ENCODE measurements at regions not wholly inside any gene's neighbourhood (a gene's known extent, or its start where the extent isn't known, plus 50 kb on each side); places are given as distances from the start of the nearest gene placed in this dataset.

DNA sequence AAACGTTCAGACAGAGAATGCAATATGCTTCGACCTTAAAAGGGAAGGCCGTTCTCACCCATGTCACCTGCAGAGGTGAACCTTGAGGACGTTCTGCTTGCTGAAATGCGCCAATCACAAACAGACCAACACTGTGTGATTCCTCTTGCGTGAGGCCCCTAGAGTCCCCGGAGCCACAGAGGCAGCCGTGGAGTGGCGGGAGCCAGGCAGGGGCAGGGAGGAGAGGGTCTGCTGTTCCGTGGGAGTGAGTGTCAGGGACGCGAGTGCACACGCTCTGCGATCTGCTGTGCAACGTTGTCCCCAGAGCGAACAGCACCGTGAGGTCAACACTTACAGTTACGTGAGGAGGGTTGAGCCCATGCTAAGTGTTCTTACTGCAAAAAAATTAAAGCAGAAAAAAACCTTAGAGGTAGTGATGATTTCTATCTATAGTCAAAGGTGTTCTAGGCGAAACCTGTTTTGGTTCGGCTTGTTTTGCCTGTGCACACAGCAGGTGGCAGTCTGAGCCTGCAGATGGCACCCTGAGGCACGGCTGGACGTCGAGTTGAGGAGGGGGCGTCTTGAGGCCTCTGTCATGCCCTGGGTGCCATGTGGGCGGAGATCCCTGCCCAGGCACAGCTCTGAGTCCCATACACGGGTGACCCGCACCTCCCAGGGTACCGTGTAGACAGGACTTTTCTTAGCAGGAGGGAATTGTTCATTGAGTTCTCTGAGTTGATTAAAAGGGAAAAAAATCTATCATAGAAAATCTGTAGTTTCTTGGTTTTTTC lies 71.7 kb upstream of the FRMD1 start:
- no peak overlapping the region for H3K4ac ChIP-seq (ENCODE audit: low read depth in 1 of 2, low read length in 2 of 2)
- no peak overlapping the region for H3K14ac ChIP-seq (ENCODE audit: low read length in 2 of 2)
- H2BK15ac ChIP-seq (ENCODE audit: low read depth, poor library complexity, severe bottlenecking), result no peak overlapping the region
- no peak overlapping the region for H4K8ac ChIP-seq (ENCODE audit: low read length)
- H3K79me1 ChIP-seq (replicated peaks; ENCODE audit: low read length, poor library complexity, severe bottlenecking), result no peaks in the 10 kb centered on the region
- H3K9ac ChIP-seq (ENCODE audit: low read length), result no peak overlapping the region
- DNase-seq, result no peak
- no peak overlapping the region for H2BK5ac ChIP-seq (ENCODE audit: low read depth, low read length, poor library complexity, severe bottlenecking)
- no peak overlapping the region for H2AK5ac ChIP-seq (ENCODE audit: low read length, severe bottlenecking)
- peaks cover 0 to 44% of the 10 kb centered on the region in 2 experiments for H3K27me3 ChIP-seq (ENCODE audit: control insufficient read depth in 1 of 2, insufficient read depth in 1 of 2, low read length in 2 of 2)
- H4K91ac ChIP-seq (ENCODE audit: low read length), result no peak overlapping the region
- H3K36me3 ChIP-seq (ENCODE audit: control insufficient read depth in 1 of 2, insufficient read depth in 2 of 2, low read depth in 1 of 2, low read length in 2 of 2), result no peaks in the 10 kb centered on the region
- H3K23ac ChIP-seq (ENCODE audit: low read length in 2 of 2), result no peak overlapping the region
- no peak overlapping the region for H3K27ac ChIP-seq (ENCODE audit: low read length, poor library complexity, severe bottlenecking)
- no peak overlapping the region for H2BK12ac ChIP-seq (ENCODE audit: low read length in 2 of 2)
- peaks cover 18% of the 10 kb centered on the region for H3K4me1 ChIP-seq (ENCODE audit: control insufficient read depth, insufficient read depth, low read depth, low read length)
- no peak overlapping the region for H2AFZ ChIP-seq (ENCODE audit: low read depth, low read length)
- H3K9me3 ChIP-seq (ENCODE audit: control insufficient read depth, low read length), result no peaks in the 10 kb centered on the region
- H2BK120ac ChIP-seq (ENCODE audit: low read depth, low read length), result no peak overlapping the region
- WGBS, result 76% methylated on average over 27 of the region's 28 CpGs
- no peak overlapping the region for H3K4me3 ChIP-seq (ENCODE audit: insufficient read depth in 1 of 2, low read depth in 1 of 2, low read length in 2 of 2)
- H3K18ac ChIP-seq (ENCODE audit: low read depth in 1 of 2, low read length in 2 of 2), result peak overlapping the region; percentile 15 to 37
- H3K4me2 ChIP-seq (ENCODE audit: low read length, poor library complexity, severe bottlenecking), result no peak overlapping the region

DNA sequence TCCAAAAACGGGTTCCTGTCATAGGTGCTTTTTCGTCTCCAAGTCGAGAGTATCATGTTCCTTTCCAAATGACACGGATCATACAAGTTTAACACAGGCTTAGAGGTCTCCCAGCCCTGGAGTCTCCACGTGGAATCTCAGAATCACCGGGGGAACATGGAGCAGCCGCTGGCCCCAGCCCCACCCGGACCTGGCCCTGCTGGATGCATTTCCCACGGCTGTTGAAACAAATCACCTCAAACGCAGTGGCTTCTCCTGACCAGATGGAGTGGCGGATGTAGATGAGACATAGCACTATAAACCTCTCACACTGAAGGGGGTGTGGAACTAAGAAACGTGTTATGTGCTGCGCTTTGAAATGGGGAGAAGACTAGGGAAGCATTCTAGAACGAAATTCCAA lies 70.0 kb upstream of the FRMD1 start:
- Histone ChIP-seq H3K4me1 (ENCODE audit: control insufficient read depth, insufficient read depth, low read depth, low read length) (peaks cover 10% of the 10 kb centered on the region), H2BK15ac (ENCODE audit: low read depth, poor library complexity, severe bottlenecking) (no peak overlapping the region), H3K9me3 (ENCODE audit: control insufficient read depth, low read length) (no peaks in the 10 kb centered on the region), H3K4me3 (ENCODE audit: insufficient read depth in 1 of 2, low read depth in 1 of 2, low read length in 2 of 2) (no peak overlapping the region), H2BK12ac (ENCODE audit: low read length in 2 of 2) (no peak overlapping the region), H2BK120ac (ENCODE audit: low read depth, low read length) (no peak overlapping the region), H2BK5ac (ENCODE audit: low read depth, low read length, poor library complexity, severe bottlenecking) (no peak overlapping the region), H3K36me3 (ENCODE audit: control insufficient read depth in 1 of 2, insufficient read depth in 2 of 2, low read depth in 1 of 2, low read length in 2 of 2) (no peaks in the 10 kb centered on the region), H3K14ac (ENCODE audit: low read length in 2 of 2) (no peak overlapping the region), H3K18ac (ENCODE audit: low read depth in 1 of 2, low read length in 2 of 2) (no peak overlapping the region), H2AK5ac (ENCODE audit: low read length, severe bottlenecking) (no peak overlapping the region), H3K27ac (ENCODE audit: low read length, poor library complexity, severe bottlenecking) (no peak overlapping the region), H3K4ac (ENCODE audit: low read depth in 1 of 2, low read length in 2 of 2) (no peak overlapping the region), H3K23ac (ENCODE audit: low read length in 2 of 2) (no peak overlapping the region), H3K27me3 (ENCODE audit: control insufficient read depth in 1 of 2, insufficient read depth in 1 of 2, low read length in 2 of 2) (peaks cover 0 to 44% of the 10 kb centered on the region in 2 experiments), H4K8ac (ENCODE audit: low read length) (no peak overlapping the region), H2AFZ (ENCODE audit: low read depth, low read length) (no peak overlapping the region), H3K79me1 (replicated peaks; ENCODE audit: low read length, poor library complexity, severe bottlenecking) (no peaks in the 10 kb centered on the region), H3K4me2 (ENCODE audit: low read length, poor library complexity, severe bottlenecking) (no peak overlapping the region), H4K91ac (ENCODE audit: low read length) (no peak overlapping the region), H3K9ac (ENCODE audit: low read length) (no peak overlapping the region)
- 86% methylated on average over 11 of the region's 14 CpGs for WGBS
- DNase-seq, result no peak

DNA sequence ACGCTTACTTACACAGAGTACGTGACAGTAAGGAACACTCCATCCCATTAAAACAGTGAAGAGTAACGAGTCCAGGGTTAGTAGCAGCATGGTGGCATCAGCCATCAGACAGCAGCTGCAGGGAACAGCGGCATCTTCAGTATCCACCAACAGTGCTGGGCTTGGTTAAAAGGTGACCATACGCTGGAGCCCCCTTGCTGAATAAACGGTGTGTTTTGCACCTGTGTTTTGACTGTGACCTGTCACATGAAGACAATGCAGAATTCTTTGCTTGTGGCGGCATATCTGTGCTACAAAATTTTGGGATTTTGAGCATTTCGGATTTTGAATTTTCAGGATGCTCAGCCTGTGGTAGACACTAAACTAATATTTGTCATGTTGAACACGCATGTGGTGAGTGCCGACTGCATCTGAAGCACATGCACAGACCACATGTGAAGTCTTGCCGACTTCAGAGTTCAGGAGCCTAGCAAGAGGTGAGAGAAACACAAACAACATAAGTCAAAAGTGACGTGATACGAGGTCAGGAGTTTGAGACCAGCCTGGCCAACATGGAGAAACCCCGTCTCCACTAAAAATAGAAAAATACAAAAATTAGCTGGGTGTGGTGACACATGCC lies 69.3 kb upstream of the FRMD1 start:
- H2BK5ac ChIP-seq (ENCODE audit: low read depth, low read length, poor library complexity, severe bottlenecking), result no peak overlapping the region
- no peak overlapping the region for H3K18ac ChIP-seq (ENCODE audit: low read depth in 1 of 2, low read length in 2 of 2)
- no peak overlapping the region for H3K23ac ChIP-seq (ENCODE audit: low read length in 2 of 2)
- no peak overlapping the region for H2BK120ac ChIP-seq (ENCODE audit: low read depth, low read length)
- no peak overlapping the region for H4K8ac ChIP-seq (ENCODE audit: low read length)
- 97% methylated on average over 11 of the region's 14 CpGs for WGBS
- no peak for DNase-seq
- H3K36me3 ChIP-seq (ENCODE audit: control insufficient read depth in 1 of 2, insufficient read depth in 2 of 2, low read depth in 1 of 2, low read length in 2 of 2), result no peaks in the 10 kb centered on the region
- no peak overlapping the region for H2AK5ac ChIP-seq (ENCODE audit: low read length, severe bottlenecking)
- no peaks in the 10 kb centered on the region for H3K79me1 ChIP-seq (replicated peaks; ENCODE audit: low read length, poor library complexity, severe bottlenecking)
- H3K27me3 ChIP-seq (ENCODE audit: control insufficient read depth in 1 of 2, insufficient read depth in 1 of 2, low read length in 2 of 2), result peaks cover 0 to 44% of the 10 kb centered on the region in 2 experiments
- no peak overlapping the region for H2BK15ac ChIP-seq (ENCODE audit: low read depth, poor library complexity, severe bottlenecking)
- H2AFZ ChIP-seq (ENCODE audit: low read depth, low read length), result no peak overlapping the region
- no peak overlapping the region for H3K4me2 ChIP-seq (ENCODE audit: low read length, poor library complexity, severe bottlenecking)
- H3K9me3 ChIP-seq (ENCODE audit: control insufficient read depth, low read length), result no peaks in the 10 kb centered on the region
- no peak overlapping the region for H2BK12ac ChIP-seq (ENCODE audit: low read length in 2 of 2)
- H3K9ac ChIP-seq (ENCODE audit: low read length), result no peak overlapping the region
- no peak overlapping the region for H4K91ac ChIP-seq (ENCODE audit: low read length)
- no peak overlapping the region for H3K4me3 ChIP-seq (ENCODE audit: insufficient read depth in 1 of 2, low read depth in 1 of 2, low read length in 2 of 2)
- peaks cover 9% of the 10 kb centered on the region for H3K4me1 ChIP-seq (ENCODE audit: control insufficient read depth, insufficient read depth, low read depth, low read length)
- H3K4ac ChIP-seq (ENCODE audit: low read depth in 1 of 2, low read length in 2 of 2), result no peak overlapping the region
- H3K14ac ChIP-seq (ENCODE audit: low read length in 2 of 2), result no peak overlapping the region
- no peak overlapping the region for H3K27ac ChIP-seq (ENCODE audit: low read length, poor library complexity, severe bottlenecking)

DNA sequence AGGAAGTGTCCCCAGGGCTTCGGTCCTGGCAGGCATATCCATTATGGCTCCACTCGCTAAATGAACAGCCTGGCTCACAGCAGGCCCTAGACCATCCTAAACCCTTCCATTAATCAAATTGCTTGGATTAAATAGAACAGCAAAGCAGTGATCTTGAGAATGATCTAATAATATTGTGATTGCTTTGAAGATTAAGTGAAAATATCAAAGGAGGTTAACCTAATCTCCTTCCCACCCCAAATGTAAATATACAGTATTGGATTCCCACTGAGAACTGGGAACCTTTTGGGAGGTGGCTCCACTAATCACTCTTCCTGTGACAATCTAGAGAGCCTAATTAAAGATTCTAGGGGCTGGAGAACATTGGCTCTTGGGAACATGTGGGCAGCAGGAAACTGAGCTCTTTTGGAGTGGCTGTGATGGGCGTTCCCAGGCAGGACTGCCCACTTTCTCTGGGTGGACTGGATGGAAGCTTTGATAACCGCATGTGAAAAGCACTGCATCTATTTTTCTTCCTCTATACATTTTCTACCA lies 68.3 kb upstream of the FRMD1 start:
- no peak overlapping the region for H3K27ac ChIP-seq (ENCODE audit: low read length, poor library complexity, severe bottlenecking)
- H3K79me1 ChIP-seq (replicated peaks; ENCODE audit: low read length, poor library complexity, severe bottlenecking), result no peaks in the 10 kb centered on the region
- H3K4me2 ChIP-seq (ENCODE audit: low read length, poor library complexity, severe bottlenecking), result no peak overlapping the region
- H4K91ac ChIP-seq (ENCODE audit: low read length), result no peak overlapping the region
- no peak overlapping the region for H2BK12ac ChIP-seq (ENCODE audit: low read length in 2 of 2)
- no peak overlapping the region for H3K4me3 ChIP-seq (ENCODE audit: insufficient read depth in 1 of 2, low read depth in 1 of 2, low read length in 2 of 2)
- H2BK5ac ChIP-seq (ENCODE audit: low read depth, low read length, poor library complexity, severe bottlenecking), result no peak overlapping the region
- H3K23ac ChIP-seq (ENCODE audit: low read length in 2 of 2), result no peak overlapping the region
- H3K27me3 ChIP-seq (ENCODE audit: control insufficient read depth in 1 of 2, insufficient read depth in 1 of 2, low read length in 2 of 2), result peaks cover 0 to 47% of the 10 kb centered on the region in 2 experiments
- H3K4ac ChIP-seq (ENCODE audit: low read depth in 1 of 2, low read length in 2 of 2), result no peak overlapping the region
- no peak overlapping the region for H3K18ac ChIP-seq (ENCODE audit: low read depth in 1 of 2, low read length in 2 of 2)
- H2BK15ac ChIP-seq (ENCODE audit: low read depth, poor library complexity, severe bottlenecking), result no peak overlapping the region
- H2BK120ac ChIP-seq (ENCODE audit: low read depth, low read length), result no peak overlapping the region
- no peak overlapping the region for H2AK5ac ChIP-seq (ENCODE audit: low read length, severe bottlenecking)
- no peak for DNase-seq
- peaks cover 4% of the 10 kb centered on the region for H3K4me1 ChIP-seq (ENCODE audit: control insufficient read depth, insufficient read depth, low read depth, low read length)
- no peak overlapping the region for H3K9ac ChIP-seq (ENCODE audit: low read length)
- H2AFZ ChIP-seq (ENCODE audit: low read depth, low read length), result no peak overlapping the region
- no peak overlapping the region for H3K14ac ChIP-seq (ENCODE audit: low read length in 2 of 2)
- WGBS, result 83% methylated on average over 3 of the region's 4 CpGs
- no peaks in the 10 kb centered on the region for H3K36me3 ChIP-seq (ENCODE audit: control insufficient read depth in 1 of 2, insufficient read depth in 2 of 2, low read depth in 1 of 2, low read length in 2 of 2)
- no peak overlapping the region for H4K8ac ChIP-seq (ENCODE audit: low read length)
- H3K9me3 ChIP-seq (ENCODE audit: control insufficient read depth, low read length), result no peaks in the 10 kb centered on the region
